SK-N-SH (cell line): ENCODE measurements at regions not wholly inside any gene's neighbourhood (a gene's known extent, or its start where the extent isn't known, plus 50 kb on each side); places are given as distances from the start of the nearest gene placed in this dataset.

Experiments
- CTCF ChIA-PET: fragments of 300-600, 350-600 bp; formaldehyde crosslinking; extraction: SDS; loops from one replicate; lab custom pipeline; 2021; lab: Yijun Ruan, JAX
- POLR2A ChIA-PET: fragments of 350-600 bp; sonication (Branson Sonifier 250); formaldehyde crosslinking; extraction: SDS; loops from one replicate; lab custom pipeline; 2020; ENCODE audit warnings: antibody characterized with exemption, inconsistent platforms; lab: Yijun Ruan, JAX
- DNase-seq: peaks from one replicate; pipeline ENCODE4 v3.0.0; 2012
- H2AFZ ChIP-seq: fragments of 200-600 bp; sonication (generic); 2 replicates; pipeline ENCODE4 v1.8.1; 2016; ENCODE audit warnings: antibody characterized with exemption, mild to moderate bottlenecking, low read depth
- H3F3A ChIP-seq: fragments of 200-600 bp; sonication (generic); replicated peaks from 2 replicates; pipeline ENCODE3; 2016; ENCODE audit warnings: antibody characterized with exemption, mild to moderate bottlenecking; ENCODE audit not compliant: insufficient read depth
- H3K27ac ChIP-seq, 2 experiments: fragments of 200-500 bp in 1 of 2; fragments of 200-600 bp in 1 of 2; sonication (Bioruptor generic) in 1 of 2; sonication (generic), shearing (Covaris generic) in 1 of 2; 2 replicates each; pipeline versions ENCODE4 v1.5.1 to v1.6.1; 2014 to 2016; ENCODE audit warnings: low read depth in 2 of 2, inconsistent platforms in 1 of 2, low read length in 1 of 2, mild to moderate bottlenecking in 1 of 2, mixed read lengths in 1 of 2
- H3K27me3 ChIP-seq: fragments of 200-600 bp; sonication (generic), shearing (Covaris generic); 2 replicates; pipeline ENCODE4 v1.6.1; 2016; ENCODE audit warnings: mixed run types; ENCODE audit not compliant: insufficient read depth
- H3K36me3 ChIP-seq, 2 experiments: fragments of 200-500 bp in 1 of 2; fragments of 200-600 bp in 1 of 2; sonication (Bioruptor generic) in 1 of 2; sonication (generic) in 1 of 2; replicated peaks in 1 of 2; 2 replicates each; pipeline versions ENCODE3 to v1.5.1; 2014 to 2016; ENCODE audit warnings: low read length in 1 of 2, mild to moderate bottlenecking in 1 of 2; ENCODE audit not compliant: insufficient read depth in 2 of 2, control insufficient read depth in 1 of 2
- H3K4me1 ChIP-seq, 2 experiments: fragments of 200-500 bp in 1 of 2; fragments of 200-600 bp in 1 of 2; sonication (Bioruptor generic) in 1 of 2; sonication (generic), shearing (Covaris generic) in 1 of 2; 2 replicates each; pipeline versions ENCODE4 v1.5.1 to v1.6.1; 2014 to 2016; ENCODE audit warnings: low read depth in 1 of 2, low read length in 1 of 2, mixed run types in 1 of 2; ENCODE audit not compliant: insufficient read depth in 2 of 2, control insufficient read depth in 1 of 2
- H3K4me2 ChIP-seq: fragments of 200-600 bp; sonication (generic), shearing (Covaris generic); 2 replicates; pipeline ENCODE4 v1.6.1; 2017; ENCODE audit warnings: mixed run types
- H3K4me3 ChIP-seq, 2 experiments: fragments of 200-500 bp in 1 of 2; fragments of 200-600 bp in 1 of 2; sonication (Bioruptor generic) in 1 of 2; sonication (generic), shearing (Covaris generic) in 1 of 2; 2 replicates each; pipeline versions ENCODE4 v1.5.1 to v1.8.1; 2014 to 2016; ENCODE audit warnings: low read depth in 2 of 2, inconsistent platforms in 1 of 2, low read length in 1 of 2, mild to moderate bottlenecking in 1 of 2, mixed read lengths in 1 of 2, moderate library complexity in 1 of 2
- H3K79me2 ChIP-seq: fragments of 200-600 bp; sonication (generic); 2 replicates; pipeline ENCODE4 v1.8.1; 2017; ENCODE audit warnings: mild to moderate bottlenecking; ENCODE audit not compliant: insufficient read depth
- H3K9ac ChIP-seq: fragments of 200-600 bp; sonication (generic); 2 replicates; pipeline ENCODE4 v1.6.1; 2017; ENCODE audit warnings: mixed run types
- H3K9me2 ChIP-seq: fragments of 200-600 bp; sonication (generic); 2 replicates; pipeline ENCODE4 v1.6.1; 2017; ENCODE audit warnings: mixed run types
- H3K9me3 ChIP-seq: fragments of 200-600 bp; sonication (generic); 2 replicates; pipeline ENCODE4 v1.6.1; 2017; ENCODE audit warnings: mixed run types, mild to moderate bottlenecking, moderate library complexity
- H4K20me1 ChIP-seq: fragments of 200-600 bp; sonication (generic); 2 replicates; pipeline ENCODE4 v1.6.1; 2017; ENCODE audit warnings: mild to moderate bottlenecking, mixed run types; ENCODE audit not compliant: insufficient read depth
- MEF2A ChIP-seq: IDR thresholded peaks from 2 replicates; pipeline ENCODE4 v1.4.0; 2012; ENCODE audit warnings: low read depth, borderline replicate concordance
- MXI1 ChIP-seq: IDR thresholded peaks from 2 replicates; pipeline ENCODE4 v1.6.1; 2012; ENCODE audit warnings: mild to moderate bottlenecking, low read depth, low read length, improper control_type of control experiment
- NFIC ChIP-seq: IDR thresholded peaks from 2 replicates; pipeline ENCODE4 v1.4.0; 2012; ENCODE audit warnings: borderline replicate concordance
- RFX5 ChIP-seq: IDR thresholded peaks from 2 replicates; pipeline ENCODE4 v1.6.1; 2012; ENCODE audit warnings: mild to moderate bottlenecking, improper control_type of control experiment, low read length
- WGBS: methylation state at CpG from one replicate; pipeline ENCODE4 v1.1.6; 2017; ENCODE audit warnings: low lambda C conversion rate; 5-methylcytosine and 5-hydroxymethylcytosine counted together
- TF ChIP-seq, protein P1 (sequence below): IDR thresholded peaks from 2 replicates; pipeline ENCODE4 v1.4.0; 2012; ENCODE audit warnings: low read depth, borderline replicate concordance
- TF ChIP-seq, protein P2 (sequence below): IDR thresholded peaks from 2 replicates; pipeline ENCODE4; 2012
- TF ChIP-seq, protein P3 (sequence below): IDR thresholded peaks from 2 replicates; pipeline ENCODE4 v1.6.1; 2012; ENCODE audit warnings: mild to moderate bottlenecking, low read depth, low read length, moderate library complexity

DNA sequence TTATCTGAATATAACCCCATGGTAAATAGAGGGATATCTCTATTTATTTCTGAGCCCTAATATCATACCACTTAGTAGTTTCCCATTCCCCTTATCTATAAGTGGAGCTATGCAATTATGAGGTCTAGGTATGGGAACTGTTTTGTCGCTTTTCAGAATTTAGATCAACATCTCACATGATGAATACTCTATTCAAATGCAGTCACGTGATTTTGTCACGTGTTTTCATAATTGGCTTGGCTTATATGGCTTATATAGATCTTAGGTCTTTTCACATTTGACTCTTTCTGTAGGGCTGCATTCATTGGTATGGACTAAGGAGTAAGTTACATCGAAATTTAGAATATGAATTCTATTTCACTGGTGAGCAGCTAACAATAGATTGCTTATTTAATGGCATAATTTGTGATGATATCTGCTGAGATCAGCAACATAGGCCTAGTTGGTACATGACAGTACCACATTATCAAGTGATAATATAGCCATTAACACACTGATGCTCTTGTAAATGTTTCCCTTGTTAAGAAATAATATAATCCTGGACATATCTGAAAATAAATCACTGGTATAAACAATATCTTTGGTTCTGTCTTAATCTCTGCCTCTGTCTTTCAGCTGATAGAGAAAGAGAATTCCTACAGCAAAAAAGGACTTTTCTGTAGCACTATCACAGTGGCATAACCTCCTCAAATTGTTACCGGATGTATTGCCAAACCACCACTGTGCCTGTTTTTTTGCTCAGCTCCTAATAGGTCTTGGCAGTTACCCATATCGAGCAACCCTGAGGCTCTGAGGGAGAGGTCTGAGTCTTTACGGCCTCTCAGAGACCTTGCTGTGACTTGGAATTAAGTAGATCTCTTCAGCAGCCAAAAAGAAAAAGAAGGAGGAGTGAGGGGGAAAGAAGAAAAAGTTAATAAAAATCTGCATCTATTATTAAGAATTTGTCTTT, 357.1 kb downstream of the ZPLD1 start (continued):
- TF ChIP-seq, protein P1, sequence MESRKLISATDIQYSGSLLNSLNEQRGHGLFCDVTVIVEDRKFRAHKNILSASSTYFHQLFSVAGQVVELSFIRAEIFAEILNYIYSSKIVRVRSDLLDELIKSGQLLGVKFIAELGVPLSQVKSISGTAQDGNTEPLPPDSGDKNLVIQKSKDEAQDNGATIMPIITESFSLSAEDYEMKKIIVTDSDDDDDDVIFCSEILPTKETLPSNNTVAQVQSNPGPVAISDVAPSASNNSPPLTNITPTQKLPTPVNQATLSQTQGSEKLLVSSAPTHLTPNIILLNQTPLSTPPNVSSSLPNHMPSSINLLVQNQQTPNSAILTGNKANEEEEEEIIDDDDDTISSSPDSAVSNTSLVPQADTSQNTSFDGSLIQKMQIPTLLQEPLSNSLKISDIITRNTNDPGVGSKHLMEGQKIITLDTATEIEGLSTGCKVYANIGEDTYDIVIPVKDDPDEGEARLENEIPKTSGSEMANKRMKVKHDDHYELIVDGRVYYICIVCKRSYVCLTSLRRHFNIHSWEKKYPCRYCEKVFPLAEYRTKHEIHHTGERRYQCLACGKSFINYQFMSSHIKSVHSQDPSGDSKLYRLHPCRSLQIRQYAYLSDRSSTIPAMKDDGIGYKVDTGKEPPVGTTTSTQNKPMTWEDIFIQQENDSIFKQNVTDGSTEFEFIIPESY: no peak

DNA sequence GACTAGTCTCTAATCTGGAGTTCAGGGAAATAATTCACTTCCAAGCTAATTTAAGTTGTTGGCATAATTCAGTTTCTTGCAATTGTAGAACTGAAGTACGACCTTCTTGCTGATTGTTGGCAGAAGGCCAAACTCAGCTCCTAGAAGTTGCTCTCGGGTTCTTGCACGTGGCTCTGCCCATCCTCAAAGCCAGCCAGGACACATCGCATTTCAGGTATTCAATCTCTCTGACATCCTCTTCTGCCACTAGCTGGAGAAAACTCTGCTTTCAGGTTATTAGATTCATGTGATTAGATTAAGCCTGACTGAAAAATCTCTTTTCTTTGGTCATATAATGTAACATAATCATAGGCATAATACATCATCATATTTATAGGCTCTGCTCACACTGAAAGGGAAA, 362.0 kb downstream of the ZPLD1 start:
- Histone ChIP-seq H3K4me3 (no peak overlapping the region), H3K27me3 (no peaks in the 10 kb centered on the region), H2AFZ (no peak overlapping the region), H4K20me1 (no peaks in the 10 kb centered on the region), H3K4me1 (peaks cover 0 to 15% of the 10 kb centered on the region in 2 experiments; a peak in 2 of 4 replicates), H3K36me3 (no peaks in the 10 kb centered on the region), H3K9ac (no peak overlapping the region), H3K9me2 (no peaks in the 10 kb centered on the region), H3K79me2 (no peaks in the 10 kb centered on the region), H3K4me2 (no peak overlapping the region), H3F3A (no peaks in the 10 kb centered on the region), H3K27ac (peak overlapping the region in 1 of 2 experiments; percentile 55; a peak in 1 of 4 replicates), H3K9me3 (no peaks in the 10 kb centered on the region)
- DNase-seq: no peak
- ChIA-PET CTCF (no interaction called here), POLR2A (no interaction called here)
- WGBS: 23% methylated on average over 4 of the region's 4 CpGs
- TF ChIP-seq MXI1 (no peak), NFIC (0 out of 2 replicates have a peak, but pooled peaks have one; percentile 13)

- ChIA-PET POLR2A (no interaction called here), CTCF (interaction anchor here (1.0 kb wide), 1 partner anchor 55 kb away, joined by 3 read pairs; no protein-coding TSS in a partner anchor)
- TF ChIP-seq, protein P2, sequence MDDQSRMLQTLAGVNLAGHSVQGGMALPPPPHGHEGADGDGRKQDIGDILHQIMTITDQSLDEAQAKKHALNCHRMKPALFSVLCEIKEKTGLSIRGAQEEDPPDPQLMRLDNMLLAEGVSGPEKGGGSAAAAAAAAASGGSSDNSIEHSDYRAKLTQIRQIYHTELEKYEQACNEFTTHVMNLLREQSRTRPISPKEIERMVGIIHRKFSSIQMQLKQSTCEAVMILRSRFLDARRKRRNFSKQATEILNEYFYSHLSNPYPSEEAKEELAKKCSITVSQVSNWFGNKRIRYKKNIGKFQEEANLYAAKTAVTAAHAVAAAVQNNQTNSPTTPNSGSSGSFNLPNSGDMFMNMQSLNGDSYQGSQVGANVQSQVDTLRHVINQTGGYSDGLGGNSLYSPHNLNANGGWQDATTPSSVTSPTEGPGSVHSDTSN: no peak
- TF ChIP-seq, protein P3, sequence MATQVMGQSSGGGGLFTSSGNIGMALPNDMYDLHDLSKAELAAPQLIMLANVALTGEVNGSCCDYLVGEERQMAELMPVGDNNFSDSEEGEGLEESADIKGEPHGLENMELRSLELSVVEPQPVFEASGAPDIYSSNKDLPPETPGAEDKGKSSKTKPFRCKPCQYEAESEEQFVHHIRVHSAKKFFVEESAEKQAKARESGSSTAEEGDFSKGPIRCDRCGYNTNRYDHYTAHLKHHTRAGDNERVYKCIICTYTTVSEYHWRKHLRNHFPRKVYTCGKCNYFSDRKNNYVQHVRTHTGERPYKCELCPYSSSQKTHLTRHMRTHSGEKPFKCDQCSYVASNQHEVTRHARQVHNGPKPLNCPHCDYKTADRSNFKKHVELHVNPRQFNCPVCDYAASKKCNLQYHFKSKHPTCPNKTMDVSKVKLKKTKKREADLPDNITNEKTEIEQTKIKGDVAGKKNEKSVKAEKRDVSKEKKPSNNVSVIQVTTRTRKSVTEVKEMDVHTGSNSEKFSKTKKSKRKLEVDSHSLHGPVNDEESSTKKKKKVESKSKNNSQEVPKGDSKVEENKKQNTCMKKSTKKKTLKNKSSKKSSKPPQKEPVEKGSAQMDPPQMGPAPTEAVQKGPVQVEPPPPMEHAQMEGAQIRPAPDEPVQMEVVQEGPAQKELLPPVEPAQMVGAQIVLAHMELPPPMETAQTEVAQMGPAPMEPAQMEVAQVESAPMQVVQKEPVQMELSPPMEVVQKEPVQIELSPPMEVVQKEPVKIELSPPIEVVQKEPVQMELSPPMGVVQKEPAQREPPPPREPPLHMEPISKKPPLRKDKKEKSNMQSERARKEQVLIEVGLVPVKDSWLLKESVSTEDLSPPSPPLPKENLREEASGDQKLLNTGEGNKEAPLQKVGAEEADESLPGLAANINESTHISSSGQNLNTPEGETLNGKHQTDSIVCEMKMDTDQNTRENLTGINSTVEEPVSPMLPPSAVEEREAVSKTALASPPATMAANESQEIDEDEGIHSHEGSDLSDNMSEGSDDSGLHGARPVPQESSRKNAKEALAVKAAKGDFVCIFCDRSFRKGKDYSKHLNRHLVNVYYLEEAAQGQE: no peak
- TF ChIP-seq MEF2A (no peak), RFX5 (no peak)
- Histone ChIP-seq H3K36me3 (no peaks in the 10 kb centered on the region), H3K4me2 (no peak overlapping the region), H3K4me3 (no peak overlapping the region), H3K27ac (peak overlapping the region in 1 of 2 experiments; percentile 63; a peak in 2 of 4 replicates), H3K9me3 (no peaks in the 10 kb centered on the region), H3K9me2 (no peaks in the 10 kb centered on the region), H2AFZ (no peak overlapping the region), H4K20me1 (no peaks in the 10 kb centered on the region), H3K27me3 (no peaks in the 10 kb centered on the region), H3K9ac (no peak overlapping the region), H3K4me1 (peaks cover 0 to 3% of the 10 kb centered on the region in 2 experiments; a peak in 1 of 4 replicates), H3F3A (no peaks in the 10 kb centered on the region), H3K79me2 (no peaks in the 10 kb centered on the region)
- peak; percentile 1 for DNase-seq
- 86% methylated on average over 1 of the region's 1 CpG for WGBS
Measured at GRCh38 chr3:102802819-102803420, 368.1 kb downstream of the ZPLD1 start.
